ENCODE measurements at regions not wholly inside any gene's neighbourhood (a gene's known extent, or its start where the extent isn't known, plus 50 kb on each side); places are given as distances from the start of the nearest gene placed in this dataset.
"Not testable (repeated sequence)": the region's sequence is repeated elsewhere in the genome, so short reads cannot be mapped to it uniquely, and the experiment has no call there.

- not testable (repeated sequence) for DNase-seq (ENCODE audit: low spot score)
Observed at GRCh38 chr9:135195975-135196374, 108.5 kb downstream of the OLFM1 start.

- no peak for DNase-seq (ENCODE audit: low spot score)
Observed at GRCh38 chr9:135196474-135196873, 109.0 kb downstream of the OLFM1 start.

DNA sequence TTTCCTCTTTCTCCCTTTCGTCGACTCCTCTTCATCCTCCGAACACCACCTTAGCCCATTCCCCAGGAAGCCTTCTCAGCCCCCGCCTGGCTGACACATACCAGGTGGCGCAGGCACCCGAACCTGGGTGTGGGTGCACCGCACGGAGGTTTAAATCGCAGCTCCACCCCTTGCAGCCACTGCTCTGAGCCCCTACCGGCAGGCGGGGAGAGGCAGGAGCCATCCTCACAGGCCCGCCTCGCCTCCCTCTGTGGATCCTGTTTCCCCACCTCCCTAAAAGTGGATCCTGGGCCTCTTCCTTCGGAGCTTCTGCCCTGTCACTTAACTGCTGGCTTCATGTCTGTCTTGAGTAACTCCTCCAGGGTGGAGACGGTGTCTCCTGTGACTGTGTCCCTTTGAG lies 110.7 kb downstream of the OLFM1 start:
- DNase-seq (ENCODE audit: low spot score) = no peak

GRCh38 chr9:135198586-135199285 lies 111.3 kb downstream of the OLFM1 start:
- DNase-seq (ENCODE audit: low spot score) = no peak

DNA sequence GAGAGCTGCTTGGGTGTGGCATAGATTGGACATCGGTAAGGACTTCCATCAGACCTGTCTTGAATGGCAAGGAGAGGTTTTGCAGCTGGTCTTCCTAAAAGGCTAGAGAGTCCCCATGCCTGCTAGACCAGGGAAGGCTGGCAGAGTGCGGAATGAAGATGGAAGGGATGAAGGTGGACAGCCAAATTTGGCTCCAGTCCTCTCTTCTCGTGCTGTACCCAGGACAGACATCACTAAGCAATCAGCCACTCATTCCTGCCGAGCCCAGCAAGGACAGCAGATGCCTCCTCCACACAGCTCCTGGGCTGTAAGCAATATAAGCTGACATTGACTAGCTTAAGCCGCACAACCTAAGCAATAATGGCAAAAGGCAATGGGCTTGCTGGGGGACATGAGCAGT lies 112.0 kb downstream of the OLFM1 start:
- no peak for DNase-seq (ENCODE audit: low spot score)

- DNase-seq (ENCODE audit: low spot score) = no peak
Observed at GRCh38 chr9:135201711-135202110, 114.2 kb downstream of the OLFM1 start.

DNA sequence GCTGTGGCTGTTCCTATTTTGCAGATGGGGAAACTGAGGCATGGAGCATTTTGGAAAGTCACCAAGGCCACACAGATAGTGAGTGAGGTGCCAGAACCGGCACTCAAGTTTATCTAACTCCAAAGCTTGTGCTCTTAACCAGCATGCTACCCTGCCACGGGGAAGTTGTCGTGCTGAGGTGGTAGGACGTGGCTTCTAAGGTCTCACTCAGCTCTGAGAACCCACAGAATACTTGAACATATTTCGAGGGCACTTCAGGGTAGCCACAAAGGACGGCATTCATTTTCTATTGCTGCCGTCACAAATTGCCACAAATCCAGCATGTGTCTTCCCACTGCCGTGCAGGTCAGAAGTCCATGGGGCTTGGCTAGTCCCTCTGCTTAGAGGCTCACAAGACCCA lies 116.7 kb downstream of the OLFM1 start:
- no peak for DNase-seq (ENCODE audit: low spot score)

DNA sequence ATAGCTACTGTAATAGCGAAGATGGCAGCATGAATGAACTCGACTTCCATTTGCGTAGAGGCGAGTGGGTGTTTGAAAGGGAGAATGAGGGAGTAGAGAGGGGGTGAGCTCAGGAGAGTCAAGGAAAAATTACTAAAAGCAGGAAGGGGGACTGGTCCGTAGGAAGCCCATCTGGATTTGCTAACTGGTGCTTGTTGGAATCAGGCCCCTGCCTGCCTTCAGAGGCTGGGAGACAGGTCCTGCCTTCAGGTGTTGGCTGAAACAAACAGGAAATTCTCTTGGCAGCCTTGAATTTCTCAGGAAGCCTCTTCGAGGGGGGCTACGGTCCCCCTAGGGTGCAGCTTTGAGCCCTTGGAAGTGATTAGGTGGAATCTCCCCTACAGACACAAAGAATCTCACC lies 121.7 kb downstream of the OLFM1 start:
- DNase-seq (ENCODE audit: low spot score) = no peak

GRCh38 chr9:135209852-135210251 lies 122.4 kb downstream of the OLFM1 start:
- DNase-seq (ENCODE audit: low spot score) = no peak

- no peak for DNase-seq (ENCODE audit: low spot score)
Observed at GRCh38 chr9:135210676-135211523, 123.4 kb downstream of the OLFM1 start.

- no peak for DNase-seq (ENCODE audit: low spot score)
Observed at GRCh38 chr9:135211524-135211890, 124.0 kb downstream of the OLFM1 start.

DNA sequence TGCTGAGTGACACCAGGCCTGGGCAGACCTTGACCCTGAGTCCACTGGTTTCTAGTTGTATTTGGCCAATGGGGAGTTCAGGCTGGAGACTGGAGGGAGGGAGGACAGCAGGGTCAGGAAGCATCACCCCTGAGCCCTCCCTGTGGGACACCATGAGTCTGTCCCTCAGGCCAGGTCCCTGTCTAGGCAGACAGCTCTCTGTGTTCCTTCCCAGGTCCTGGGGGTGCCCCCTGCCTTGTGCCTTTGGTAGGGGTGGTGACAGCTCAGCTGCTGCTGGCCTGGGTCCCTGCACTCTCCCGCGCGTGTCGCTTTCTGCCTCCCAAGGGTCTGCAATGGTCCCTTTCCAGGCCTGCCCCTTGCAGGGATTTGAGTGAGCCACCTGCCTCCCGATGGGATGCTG lies 125.5 kb downstream of the OLFM1 start:
- DNase-seq (ENCODE audit: low spot score) = no peak

DNA sequence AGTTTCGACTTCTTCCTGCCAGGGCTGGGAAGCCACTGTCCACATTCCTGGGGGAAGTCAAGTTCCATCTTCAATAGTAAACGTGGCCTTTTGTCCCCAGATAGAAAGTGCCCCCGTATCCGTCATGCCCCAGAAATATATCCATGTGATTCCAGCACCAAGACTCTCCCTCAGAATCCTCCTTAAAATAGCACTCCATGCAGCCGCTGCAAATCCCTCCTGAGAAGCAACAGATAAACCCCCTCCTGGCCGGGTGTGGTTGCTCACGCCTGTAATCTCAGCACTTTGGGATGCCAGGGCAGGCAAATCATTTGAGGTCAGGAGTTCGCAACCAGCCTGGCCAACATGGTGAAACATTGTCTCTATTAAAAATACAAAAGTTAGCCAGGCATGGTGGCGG lies 126.1 kb downstream of the OLFM1 start:
- DNase-seq (ENCODE audit: low spot score) = no peak

- DNase-seq (ENCODE audit: low spot score) = no peak
Observed at GRCh38 chr9:135214054-135214640, 126.7 kb downstream of the OLFM1 start.

DNA sequence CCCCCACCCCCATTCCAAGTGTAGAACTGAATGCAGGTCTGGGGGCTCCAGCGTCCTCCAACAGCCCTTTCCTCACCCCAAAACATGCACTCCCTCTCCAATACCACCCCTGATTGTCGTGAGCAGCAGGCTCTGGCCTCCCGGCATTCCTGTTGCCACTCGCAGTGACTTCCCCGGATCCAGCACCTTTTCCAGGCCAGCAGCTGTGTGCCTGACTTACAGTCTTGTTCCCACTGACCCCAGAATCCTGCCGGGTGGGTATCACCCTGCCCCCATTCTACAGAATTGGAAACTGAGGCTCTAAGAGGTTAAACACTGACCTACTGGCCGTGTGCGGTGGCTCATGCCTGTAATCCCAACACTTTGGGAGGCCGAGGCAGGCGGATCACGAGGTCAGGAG lies 127.2 kb downstream of the OLFM1 start:
- no peak for DNase-seq (ENCODE audit: low spot score)

DNA sequence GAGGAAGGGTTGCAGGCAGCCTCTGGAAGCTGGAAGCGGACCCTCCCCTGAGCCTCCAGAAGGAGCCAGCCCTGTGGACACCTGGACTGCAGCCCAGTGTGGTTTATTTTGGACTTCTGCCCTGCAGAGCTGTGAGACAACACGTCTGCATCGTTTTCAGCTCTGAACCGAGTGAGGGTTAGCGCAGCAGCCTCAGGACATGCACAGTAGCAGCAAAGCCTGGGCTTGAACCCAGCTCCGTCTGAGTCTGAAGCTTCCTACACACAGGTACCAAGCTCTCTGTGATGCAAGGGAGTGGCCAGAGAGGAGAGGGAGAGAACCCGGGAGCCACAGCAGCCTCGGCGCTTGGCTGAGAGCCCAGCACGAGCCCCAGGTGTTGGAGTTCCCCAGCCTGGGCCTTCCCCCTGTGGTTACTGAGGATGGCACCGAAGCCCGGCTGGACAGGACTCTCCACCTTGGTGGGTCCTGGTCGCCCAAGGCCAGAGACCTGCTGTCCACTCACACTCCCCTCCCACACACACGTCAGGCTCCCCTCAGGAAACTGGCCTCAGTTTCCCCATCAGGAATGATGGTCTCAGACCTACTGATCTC lies 128.2 kb downstream of the OLFM1 start:
- no peak for DNase-seq (ENCODE audit: low spot score)

- no peak for DNase-seq (ENCODE audit: low spot score)
Observed at GRCh38 chr9:135216236-135216635, 128.8 kb downstream of the OLFM1 start.

DNA sequence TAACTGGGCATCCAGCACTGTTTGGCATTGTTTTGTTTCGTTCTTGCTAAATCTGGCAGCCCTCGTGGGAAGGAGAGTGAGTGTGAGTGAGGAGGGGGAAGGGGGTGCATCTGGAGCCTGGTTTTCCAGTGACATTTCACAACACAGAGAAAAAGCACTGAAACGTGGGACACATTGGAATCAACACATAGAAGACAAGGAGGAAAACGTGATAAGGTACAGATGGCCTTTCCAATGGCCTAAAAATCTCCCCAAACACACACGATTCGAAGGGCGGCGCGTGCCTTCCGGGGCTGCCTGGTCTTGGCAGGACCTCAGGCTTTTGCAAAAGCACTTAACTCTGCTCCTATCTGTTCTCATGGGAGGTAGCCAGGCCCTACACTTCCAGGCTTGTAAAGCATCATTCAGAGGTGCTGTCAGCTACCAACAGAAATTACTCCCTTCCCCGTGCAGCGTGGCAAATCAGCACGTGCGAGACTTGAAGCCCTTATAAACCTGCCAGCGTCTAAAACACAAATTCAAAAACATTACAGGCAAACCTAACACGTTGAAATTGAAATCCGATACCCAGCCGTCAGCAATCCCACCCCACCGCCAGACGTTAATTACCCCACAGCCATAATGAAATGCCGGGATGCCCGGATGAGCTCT lies 129.4 kb downstream of the OLFM1 start:
- DNase-seq (ENCODE audit: low spot score) = no peak

- DNase-seq (ENCODE audit: low spot score) = no peak
Observed at GRCh38 chr9:135217836-135218235, 130.4 kb downstream of the OLFM1 start.

DNA sequence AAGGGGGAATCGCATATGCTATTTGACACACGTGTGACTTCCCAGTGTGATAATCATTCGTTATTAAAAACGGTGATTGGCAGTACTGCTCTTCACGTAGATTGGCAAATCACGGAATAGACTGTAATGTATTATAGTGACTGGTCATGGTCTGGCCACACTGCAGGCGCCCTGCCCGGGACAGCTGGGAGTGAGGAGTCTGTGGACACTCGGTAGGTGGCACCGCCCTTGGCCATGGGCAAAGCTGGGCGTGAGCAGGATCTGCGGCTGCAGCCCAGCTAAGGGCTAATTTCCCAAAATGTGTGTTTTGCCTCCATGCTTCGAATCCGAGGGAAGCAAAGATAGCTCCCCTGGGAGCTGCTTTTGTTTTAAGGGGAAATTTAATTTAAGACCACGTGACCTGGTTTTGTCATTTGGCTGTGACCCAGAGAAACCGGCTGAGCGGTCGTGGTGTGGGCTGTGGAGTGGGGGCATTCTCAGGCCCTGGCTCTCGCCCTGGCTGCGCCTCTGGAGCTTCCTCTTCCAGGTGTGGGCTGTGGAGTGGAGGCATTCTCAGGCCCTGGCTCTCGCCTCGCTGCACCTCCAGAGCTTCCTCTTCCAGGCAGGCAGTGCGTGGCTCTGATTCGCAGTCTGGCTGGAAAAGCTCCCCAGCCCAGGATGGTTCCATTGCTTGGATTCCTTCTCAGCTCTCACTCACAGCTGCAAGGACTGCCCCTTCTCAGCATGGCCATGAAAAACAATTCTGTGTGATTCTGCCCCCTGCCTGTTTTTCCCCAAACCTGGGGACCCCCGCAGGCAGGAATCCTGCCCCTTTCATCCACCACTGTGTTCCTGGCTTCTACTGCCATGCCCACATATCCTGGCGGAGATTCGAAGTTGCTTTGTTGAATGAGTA lies 131.1 kb downstream of the OLFM1 start:
- DNase-seq (ENCODE audit: low spot score) = no peak
